HCT116 (cell line): ENCODE measurements at regions not wholly inside any gene's neighbourhood (a gene's known extent, or its start where the extent isn't known, plus 50 kb on each side); places are given as distances from the start of the nearest gene placed in this dataset.

ENCODE experiments used
- ATAC-seq: fragments of 200-7000 bp; cut with Tn5 transposase; 2 replicates; pipeline ENCODE4 v1.9.1; 2020; ENCODE audit warnings: mild to moderate bottlenecking, moderate library complexity
- BruUV-seq: library from RNA; stranded (reverse); fragments of 400-500 nt; replicated peaks from 2 replicates; lab custom pipeline; 2021; lab: Mats Ljungman, UMichigan
- CTCF ChIA-PET: fragments of 300-600 bp; sonication (Branson Sonifier 250); formaldehyde crosslinking; loops from one replicate; lab custom pipeline; 2021; ENCODE audit warnings: antibody characterized with exemption; lab: Charles Lee
- POLR2A ChIA-PET: fragments of 300-600, 350-600 bp; sonication (Branson Sonifier 250); formaldehyde crosslinking; loops from one replicate; lab custom pipeline; 2021; ENCODE audit warnings: antibody characterized with exemption; lab: Charles Lee
- RAD21 ChIA-PET, 2 experiments: fragments of 300-600 bp; sonication (Branson Sonifier 250); formaldehyde crosslinking; loops; one replicate each; lab custom pipeline; 2023; ENCODE audit warnings: low total read pairs in 2 of 2; ENCODE audit not compliant: uncharacterized antibody in 2 of 2, unreplicated experiment in 2 of 2, low non-redundant PET in 1 of 2; lab: Charles Lee
- DNase-seq: peaks from one replicate; pipeline ENCODE4 v3.0.0-alpha.2; 2010; ENCODE audit warnings: low read depth, low spot score
- H2AFZ ChIP-seq: fragments of 200-600 bp; shearing (Covaris generic), sonication (generic); 2 replicates; pipeline ENCODE4 v1.6.1; 2017; ENCODE audit warnings: low read depth, mixed run types, mixed read lengths, antibody characterized with exemption, low read length; ENCODE audit not compliant: poor library complexity, severe bottlenecking
- H3K27ac ChIP-seq: 2 replicates; pipeline ENCODE4 v1.5.1; 2012; ENCODE audit warnings: low read depth, low read length
- H3K27me3 ChIP-seq: fragments of 200-600 bp; sonication (generic); 2 replicates; pipeline ENCODE4 v1.6.1; 2016; ENCODE audit warnings: mixed run types, low read length, mixed read lengths; ENCODE audit not compliant: insufficient read depth
- H3K36me3 ChIP-seq, 2 experiments: fragments of 200-500 bp in 1 of 2; fragments of 200-600 bp in 1 of 2; sonication (Bioruptor generic) in 1 of 2; sonication (generic) in 1 of 2; 2 replicates each; pipeline versions ENCODE4 v1.5.1 to v1.6.1; 2014 to 2016; ENCODE audit warnings: low read length in 2 of 2, inconsistent platforms in 1 of 2, mixed read lengths in 1 of 2, mixed run types in 1 of 2; ENCODE audit not compliant: insufficient read depth in 2 of 2, control insufficient read depth in 1 of 2
- H3K4me1 ChIP-seq, 2 experiments: fragments of 200-600 bp in 1 of 2; sonication (generic) in 1 of 2; 2 replicates each; pipeline versions ENCODE4 v1.5.1 to v1.6.1; 2012 to 2017; ENCODE audit warnings: low read length in 2 of 2, inconsistent platforms in 1 of 2, mild to moderate bottlenecking in 1 of 2, mixed read lengths in 1 of 2, mixed run types in 1 of 2, moderate library complexity in 1 of 2; ENCODE audit not compliant: insufficient read depth in 2 of 2, control insufficient read depth in 1 of 2
- H3K4me2 ChIP-seq: fragments of 200-600 bp; sonication (generic); 2 replicates; pipeline ENCODE4 v1.6.1; 2017; ENCODE audit warnings: mixed run types, low read length, mixed read lengths
- H3K4me3 ChIP-seq, 2 experiments: fragments of 200-600 bp in 1 of 2; sonication (generic) in 1 of 2; replicated peaks in 1 of 2; 2 replicates each; pipeline ENCODE4 v1.5.1; 2011 to 2016; ENCODE audit warnings: low read length in 2 of 2, control low read depth in 1 of 2, low read depth in 1 of 2, mild to moderate bottlenecking in 1 of 2, mixed read lengths in 1 of 2, mixed run types in 1 of 2
- H3K79me2 ChIP-seq: fragments of 200-600 bp; sonication (generic); 2 replicates; pipeline ENCODE4 v1.6.1; 2017; ENCODE audit warnings: mild to moderate bottlenecking, mixed run types, low read length, moderate library complexity, mixed read lengths; ENCODE audit not compliant: insufficient read depth
- H3K9ac ChIP-seq: fragments of 200-600 bp; sonication (generic); 2 replicates; pipeline ENCODE4 v1.6.1; 2016; ENCODE audit warnings: low read length, mixed read lengths
- H3K9me2 ChIP-seq: fragments of 200-600 bp; sonication (generic), shearing (Covaris generic); 2 replicates; pipeline ENCODE4 v1.6.1; 2017; ENCODE audit warnings: mixed run types, mild to moderate bottlenecking, moderate library complexity; ENCODE audit not compliant: insufficient read depth
- H3K9me3 ChIP-seq, 2 experiments: fragments of 200-500 bp in 1 of 2; fragments of 200-600 bp in 1 of 2; sonication (Bioruptor generic) in 1 of 2; sonication (generic) in 1 of 2; 2 replicates each; pipeline ENCODE4 v1.6.1; 2014 to 2017; ENCODE audit warnings: low read length in 2 of 2, mixed read lengths in 2 of 2, inconsistent platforms in 1 of 2, low read depth in 1 of 2, mild to moderate bottlenecking in 1 of 2, mixed run types in 1 of 2, moderate library complexity in 1 of 2; ENCODE audit not compliant: control insufficient read depth in 1 of 2, insufficient read depth in 1 of 2
- H4K20me1 ChIP-seq: fragments of 200-600 bp; sonication (generic), shearing (Covaris generic); 2 replicates; pipeline ENCODE4 v1.6.1; 2017; ENCODE audit warnings: mixed run types, mild to moderate bottlenecking, moderate library complexity; ENCODE audit not compliant: insufficient read depth
- CBX3 ChIP-seq: IDR thresholded peaks from 2 replicates; pipeline ENCODE4 v1.6.1; 2012; ENCODE audit warnings: low read depth
- CEBPB ChIP-seq: IDR thresholded peaks from 2 replicates; pipeline ENCODE4 v1.6.1; 2012; ENCODE audit warnings: low read depth
- ELF1 ChIP-seq: IDR thresholded peaks from 2 replicates; pipeline ENCODE4 v1.6.1; 2012; ENCODE audit warnings: low read depth, borderline replicate concordance
- EZH2 ChIP-seq: fragments of 200-600 bp; sonication (generic); IDR thresholded peaks from 2 replicates; pipeline ENCODE4 v1.6.1; 2017; ENCODE audit warnings: antibody characterized with exemption, mixed run types
- EZH2phosphoT487 ChIP-seq: fragments of 200-600 bp; IDR thresholded peaks from 2 replicates; pipeline ENCODE4 v1.6.1; 2018; ENCODE audit warnings: antibody characterized with exemption, borderline replicate concordance
- FOSL1 ChIP-seq: IDR thresholded peaks from 2 replicates; pipeline ENCODE4 v1.6.1; 2012; ENCODE audit warnings: low read depth
- JUND ChIP-seq: IDR thresholded peaks from 2 replicates; pipeline ENCODE4 v1.6.1; 2012
- MAX ChIP-seq: IDR thresholded peaks from 2 replicates; pipeline ENCODE4 v1.6.1; 2012
- POLR2A ChIP-seq: IDR thresholded peaks from 2 replicates; pipeline ENCODE4 v1.7.0; 2011; ENCODE audit warnings: borderline replicate concordance; ENCODE audit not compliant: insufficient read depth, insufficient read length; ENCODE audit errors: extremely low read depth
- RAD21 ChIP-seq: IDR thresholded peaks from 2 replicates; pipeline ENCODE4 v1.6.1; 2012; ENCODE audit warnings: low read depth, mild to moderate bottlenecking
- SIN3A ChIP-seq: IDR thresholded peaks from 2 replicates; pipeline ENCODE4 v1.6.1; 2012; ENCODE audit warnings: low read depth
- SP1 ChIP-seq: IDR thresholded peaks from 2 replicates; pipeline ENCODE4 v1.6.1; 2012; ENCODE audit warnings: low read depth
- TCF7L2 ChIP-seq: IDR thresholded peaks from 2 replicates; pipeline ENCODE4 v1.7.0; 2011; ENCODE audit warnings: borderline replicate concordance, inconsistent platforms; ENCODE audit not compliant: insufficient read depth, insufficient read length; ENCODE audit errors: extremely low read depth
- YY1 ChIP-seq: IDR thresholded peaks from 2 replicates; pipeline ENCODE4 v1.6.1; 2011; ENCODE audit warnings: low read length, low read depth, moderate library complexity, mild to moderate bottlenecking; ENCODE audit not compliant: insufficient replicate concordance; ENCODE audit errors: extremely low read depth
- ZBTB33 ChIP-seq: IDR thresholded peaks from 2 replicates; pipeline ENCODE4 v1.6.1; 2011; ENCODE audit warnings: mild to moderate bottlenecking, low read length, moderate library complexity; ENCODE audit not compliant: insufficient replicate concordance; ENCODE audit errors: extremely low read depth
- ZFX ChIP-seq: fragments of 450-650 bp; IDR thresholded peaks from 2 replicates; pipeline ENCODE4 v1.6.1; 2017
- ZNF274 ChIP-seq: fragments of 200-500 bp; sonication (Bioruptor generic); IDR thresholded peaks from 2 replicates; pipeline ENCODE4 v1.6.1; 2014; ENCODE audit warnings: mild to moderate bottlenecking, low read depth, low read length, inconsistent platforms
- intact Hi-C: fragments of 100-400 bp; cut with micrococcal nuclease; formaldehyde crosslinking; loops from 2 replicates; pipeline ENCODE4 v1.10.0; 2022
- TF ChIP-seq, protein P1 (sequence below): IDR thresholded peaks from 2 replicates; pipeline ENCODE4 v1.6.1; 2012

- intact Hi-C loops = no loop called here
- Histone ChIP-seq H2AFZ (no peak overlapping the region), H3K4me2 (no peak overlapping the region), H3K79me2 (no peaks in the 10 kb centered on the region), H4K20me1 (no peaks in the 10 kb centered on the region), H3K9me3 (peaks cover 0 to 10% of the 10 kb centered on the region in 2 experiments; a peak in 1 of 4 replicates), H3K9ac (no peak overlapping the region), H3K27me3 (no peaks in the 10 kb centered on the region), H3K4me3 (no peak overlapping the region), H3K36me3 (no peaks in the 10 kb centered on the region), H3K4me1 (no peaks in the 10 kb centered on the region), H3K9me2 (no peaks in the 10 kb centered on the region), H3K27ac (no peak overlapping the region)
- ATAC-seq (no peak), DNase-seq (no peak)
- ChIA-PET POLR2A (no interaction called here), RAD21 (no interaction called here), CTCF (no interaction called here)
- no peak for TF ChIP-seq CEBPB
- TF ChIP-seq ZNF274 = no peak
- TF ChIP-seq ZFX = no peak
- no peak for TF ChIP-seq FOSL1
- no peak for TF ChIP-seq SIN3A
- no peak for TF ChIP-seq POLR2A
- no peak for TF ChIP-seq TCF7L2
- TF ChIP-seq MAX = no peak
- no peak for TF ChIP-seq YY1
- no peak for TF ChIP-seq ELF1
- no peak for TF ChIP-seq SP1
- no peak for TF ChIP-seq EZH2phosphoT487
- no peak for TF ChIP-seq ZBTB33
- TF ChIP-seq EZH2 = no peak
- no peak for TF ChIP-seq JUND
- TF ChIP-seq RAD21 = no peak
- TF ChIP-seq CBX3 = no peak
- TF ChIP-seq, protein P1, sequence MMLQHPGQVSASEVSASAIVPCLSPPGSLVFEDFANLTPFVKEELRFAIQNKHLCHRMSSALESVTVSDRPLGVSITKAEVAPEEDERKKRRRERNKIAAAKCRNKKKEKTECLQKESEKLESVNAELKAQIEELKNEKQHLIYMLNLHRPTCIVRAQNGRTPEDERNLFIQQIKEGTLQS = no peak
- BruUV-seq = no TSS peak
Observed at GRCh38 chr4:22014222-22014741, 65.7 kb upstream of the KCNIP4 start.
